Calu3 (cell line): ENCODE measurements at regions not wholly inside any gene's neighbourhood (a gene's known extent, or its start where the extent isn't known, plus 50 kb on each side); places are given as distances from the start of the nearest gene placed in this dataset.
"Not testable (repeated sequence)": the region's sequence is repeated elsewhere in the genome, so short reads cannot be mapped to it uniquely, and the experiment has no call there.

Source experiments
- BruUV-seq: library from RNA; stranded (reverse); fragments of 400-500 nt; replicated peaks from 2 replicates; lab custom pipeline; 2021; lab: Mats Ljungman, UMichigan
- CTCF ChIA-PET: fragments of 300-600 bp; sonication (Branson Sonifier 250); formaldehyde crosslinking; loops from one replicate; lab custom pipeline; 2022; ENCODE audit warnings: antibody characterized with exemption; lab: Charles Lee
- DNase-seq: peaks from one replicate; pipeline ENCODE4 v3.0.0; 2022
- H3K27ac Mint-ChIP-seq: one replicate; pipeline ENCODE4 v1.8.0; 2022; ENCODE audit warnings: mixed read lengths; ENCODE audit not compliant: unreplicated experiment
- H3K27me3 Mint-ChIP-seq: one replicate; pipeline ENCODE4 v1.8.0; 2022; ENCODE audit warnings: mixed read lengths; ENCODE audit not compliant: unreplicated experiment
- H3K36me3 Mint-ChIP-seq: one replicate; pipeline ENCODE4 v1.8.0; 2022; ENCODE audit warnings: mild to moderate bottlenecking, moderate library complexity, mixed read lengths; ENCODE audit not compliant: insufficient read depth, unreplicated experiment
- H3K4me1 Mint-ChIP-seq: one replicate; pipeline ENCODE4 v1.8.0; 2022; ENCODE audit warnings: mild to moderate bottlenecking, low read depth, mixed read lengths; ENCODE audit not compliant: unreplicated experiment
- H3K4me3 Mint-ChIP-seq: one replicate; pipeline ENCODE4 v1.8.0; 2022; ENCODE audit warnings: mild to moderate bottlenecking, low read depth, moderate library complexity, mixed read lengths; ENCODE audit not compliant: unreplicated experiment
- H3K9me3 Mint-ChIP-seq: one replicate; pipeline ENCODE4 v1.8.0; 2022; ENCODE audit warnings: low read depth, mixed read lengths; ENCODE audit not compliant: unreplicated experiment
- intact Hi-C: fragments of 100-400 bp; cut with micrococcal nuclease; formaldehyde crosslinking; loops from one replicate; pipeline ENCODE4 v1.10.0; 2022; ENCODE audit not compliant: unreplicated experiment
- TF ChIP-seq, protein P1 (sequence below): fragments of 200-600 bp; IDR thresholded peaks from one replicate; pipeline ENCODE4 v1.8.0; 2022; ENCODE audit warnings: antibody characterized with exemption; ENCODE audit not compliant: unreplicated experiment

DNA sequence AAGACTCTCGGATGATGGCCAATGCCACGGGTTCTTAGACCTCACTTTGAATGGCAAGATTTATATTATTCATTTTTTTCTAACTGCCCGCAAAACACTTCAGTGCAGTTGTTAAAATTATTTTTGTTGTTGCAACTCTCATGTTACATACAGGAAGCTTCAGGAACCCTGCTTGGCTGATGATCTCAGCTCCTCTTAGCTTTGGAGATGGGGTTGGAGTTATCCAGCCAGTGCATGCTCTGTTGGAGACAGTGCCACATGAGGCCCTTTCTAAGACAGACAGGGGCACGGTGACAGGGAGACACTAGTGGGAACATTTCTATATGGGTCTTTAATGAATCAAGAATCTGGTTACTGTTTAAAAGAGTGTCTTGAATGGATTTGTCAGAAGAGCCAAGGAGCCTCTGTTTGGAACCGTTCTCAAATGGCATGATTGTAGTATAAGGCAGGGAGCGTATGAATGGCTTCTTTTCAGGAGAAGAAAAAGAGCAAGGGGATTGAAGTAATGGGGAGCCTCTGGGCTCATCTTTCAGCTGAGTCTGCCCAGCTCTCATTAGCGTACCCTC is 61.9 kb upstream of the ENPP6 start:
- no peaks in the 10 kb centered on the region for H3K4me1 Mint-ChIP-seq
- H3K27me3 Mint-ChIP-seq: no peaks in the 10 kb centered on the region
- no peak for DNase-seq
- H3K27ac Mint-ChIP-seq: no peak overlapping the region
- CTCF ChIA-PET: no interaction called here
- H3K4me3 Mint-ChIP-seq: no peak overlapping the region
- no TSS peak for BruUV-seq
- intact Hi-C loops: no loop called here
- H3K9me3 Mint-ChIP-seq: peaks cover 4% of the 10 kb centered on the region
- TF ChIP-seq, protein P1, sequence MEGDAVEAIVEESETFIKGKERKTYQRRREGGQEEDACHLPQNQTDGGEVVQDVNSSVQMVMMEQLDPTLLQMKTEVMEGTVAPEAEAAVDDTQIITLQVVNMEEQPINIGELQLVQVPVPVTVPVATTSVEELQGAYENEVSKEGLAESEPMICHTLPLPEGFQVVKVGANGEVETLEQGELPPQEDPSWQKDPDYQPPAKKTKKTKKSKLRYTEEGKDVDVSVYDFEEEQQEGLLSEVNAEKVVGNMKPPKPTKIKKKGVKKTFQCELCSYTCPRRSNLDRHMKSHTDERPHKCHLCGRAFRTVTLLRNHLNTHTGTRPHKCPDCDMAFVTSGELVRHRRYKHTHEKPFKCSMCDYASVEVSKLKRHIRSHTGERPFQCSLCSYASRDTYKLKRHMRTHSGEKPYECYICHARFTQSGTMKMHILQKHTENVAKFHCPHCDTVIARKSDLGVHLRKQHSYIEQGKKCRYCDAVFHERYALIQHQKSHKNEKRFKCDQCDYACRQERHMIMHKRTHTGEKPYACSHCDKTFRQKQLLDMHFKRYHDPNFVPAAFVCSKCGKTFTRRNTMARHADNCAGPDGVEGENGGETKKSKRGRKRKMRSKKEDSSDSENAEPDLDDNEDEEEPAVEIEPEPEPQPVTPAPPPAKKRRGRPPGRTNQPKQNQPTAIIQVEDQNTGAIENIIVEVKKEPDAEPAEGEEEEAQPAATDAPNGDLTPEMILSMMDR: no peak
- H3K36me3 Mint-ChIP-seq: no peaks in the 10 kb centered on the region

DNA sequence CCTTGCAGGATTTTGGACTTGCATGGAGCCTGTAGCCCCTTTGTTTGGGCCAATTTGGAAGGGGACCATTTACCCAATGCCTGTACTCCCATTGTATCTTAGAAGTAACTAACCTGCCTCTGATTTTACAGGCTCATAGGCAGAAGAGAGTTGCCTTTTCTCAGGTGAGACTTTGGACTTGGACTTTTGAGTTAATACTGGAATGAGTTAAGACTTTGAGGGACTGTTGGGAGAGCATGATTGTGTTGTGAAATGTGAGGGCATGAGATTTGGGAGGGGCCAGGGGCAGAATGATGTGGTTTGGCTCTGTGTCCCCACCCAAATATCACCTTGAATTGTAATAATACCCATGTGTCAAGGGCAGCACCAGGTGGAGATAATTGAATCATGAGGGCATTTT is 60.1 kb upstream of the ENPP6 start:
- H3K9me3 Mint-ChIP-seq, H3K4me3 Mint-ChIP-seq, H3K27me3 Mint-ChIP-seq, intact Hi-C loops, DNase-seq, CTCF ChIA-PET, BruUV-seq, H3K27ac Mint-ChIP-seq, H3K36me3 Mint-ChIP-seq, H3K4me1 Mint-ChIP-seq: not testable (repeated sequence)

DNA sequence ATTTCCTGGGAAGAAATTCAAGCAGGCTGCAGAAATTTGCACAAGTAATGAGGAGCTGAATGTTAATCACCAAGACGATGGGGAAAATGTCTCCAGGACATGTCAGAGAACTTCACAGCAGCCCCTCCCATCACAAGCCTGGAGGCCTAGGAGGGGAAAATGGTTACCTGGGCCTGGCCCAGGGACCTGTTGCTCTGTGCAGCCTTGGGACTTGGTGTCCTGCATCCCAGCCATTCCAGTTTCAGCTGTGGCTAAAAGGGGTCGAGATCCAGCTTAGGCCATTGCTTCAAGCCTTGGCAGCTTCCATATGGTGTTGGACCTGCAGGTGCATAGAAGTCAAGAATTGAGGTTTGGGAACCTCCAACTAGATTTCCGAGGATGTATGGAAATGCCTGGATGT is 59.3 kb upstream of the ENPP6 start:
- H3K4me1 Mint-ChIP-seq, CTCF ChIA-PET, DNase-seq, intact Hi-C loops, H3K27me3 Mint-ChIP-seq, H3K9me3 Mint-ChIP-seq, H3K27ac Mint-ChIP-seq, BruUV-seq, H3K36me3 Mint-ChIP-seq, H3K4me3 Mint-ChIP-seq: not testable (repeated sequence)

DNA sequence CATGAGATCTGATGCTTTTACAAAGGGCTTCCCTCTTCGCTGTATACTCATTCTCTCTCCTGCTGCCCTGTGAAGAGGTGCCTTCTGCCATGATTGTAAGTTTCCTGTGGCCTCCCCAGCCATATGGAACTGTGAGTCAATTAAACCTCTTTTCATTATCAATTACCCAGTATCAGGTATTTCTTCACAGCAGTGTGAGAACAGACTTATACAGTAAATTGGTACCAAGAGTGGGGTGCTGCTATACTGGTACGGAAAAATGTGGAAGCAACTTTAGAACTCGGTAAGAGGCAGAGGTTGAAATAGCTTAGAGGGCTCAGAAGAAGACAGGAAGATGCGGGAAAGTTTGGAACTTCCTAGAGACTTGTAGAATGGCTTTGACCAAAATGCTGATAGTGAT is 58.7 kb upstream of the ENPP6 start:
- BruUV-seq, DNase-seq, H3K36me3 Mint-ChIP-seq, intact Hi-C loops, H3K4me3 Mint-ChIP-seq, H3K4me1 Mint-ChIP-seq, H3K27me3 Mint-ChIP-seq, CTCF ChIA-PET, H3K9me3 Mint-ChIP-seq: not testable (repeated sequence)
- peak overlapping the region; percentile 39 for H3K27ac Mint-ChIP-seq

DNA sequence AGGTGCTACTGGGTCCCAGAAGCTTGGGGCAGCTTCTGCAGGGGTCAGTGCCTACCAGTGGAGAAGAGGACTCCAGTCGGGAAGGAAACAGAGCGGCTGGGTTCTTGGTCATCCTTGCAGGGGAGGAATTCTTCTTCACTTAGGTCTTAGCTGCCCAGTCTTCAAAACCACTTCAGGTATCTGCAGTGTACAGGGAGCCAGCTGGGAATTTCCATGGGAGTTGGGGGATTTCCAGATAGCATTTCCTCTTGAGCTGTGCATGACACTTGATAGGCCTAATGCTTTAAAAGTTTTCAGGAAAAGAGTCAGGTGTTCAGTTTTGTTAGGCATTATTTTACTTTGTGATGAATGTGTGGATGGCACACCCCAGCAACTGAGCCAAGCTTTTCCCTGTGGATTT is 58.1 kb upstream of the ENPP6 start:
- H3K4me1 Mint-ChIP-seq: no peaks in the 10 kb centered on the region
- no peak overlapping the region for H3K4me3 Mint-ChIP-seq
- H3K27me3 Mint-ChIP-seq: no peaks in the 10 kb centered on the region
- H3K36me3 Mint-ChIP-seq: no peaks in the 10 kb centered on the region
- H3K9me3 Mint-ChIP-seq: peaks cover 4% of the 10 kb centered on the region
- no peak overlapping the region for H3K27ac Mint-ChIP-seq
- CTCF ChIA-PET: interaction anchor here (1.0 kb wide), 1 partner anchor 9 kb away, joined by 3 read pairs; no protein-coding TSS in a partner anchor
- no TSS peak for BruUV-seq
- DNase-seq: no peak
- intact Hi-C loops: no loop called here
- TF ChIP-seq, protein P1: no peak

DNA sequence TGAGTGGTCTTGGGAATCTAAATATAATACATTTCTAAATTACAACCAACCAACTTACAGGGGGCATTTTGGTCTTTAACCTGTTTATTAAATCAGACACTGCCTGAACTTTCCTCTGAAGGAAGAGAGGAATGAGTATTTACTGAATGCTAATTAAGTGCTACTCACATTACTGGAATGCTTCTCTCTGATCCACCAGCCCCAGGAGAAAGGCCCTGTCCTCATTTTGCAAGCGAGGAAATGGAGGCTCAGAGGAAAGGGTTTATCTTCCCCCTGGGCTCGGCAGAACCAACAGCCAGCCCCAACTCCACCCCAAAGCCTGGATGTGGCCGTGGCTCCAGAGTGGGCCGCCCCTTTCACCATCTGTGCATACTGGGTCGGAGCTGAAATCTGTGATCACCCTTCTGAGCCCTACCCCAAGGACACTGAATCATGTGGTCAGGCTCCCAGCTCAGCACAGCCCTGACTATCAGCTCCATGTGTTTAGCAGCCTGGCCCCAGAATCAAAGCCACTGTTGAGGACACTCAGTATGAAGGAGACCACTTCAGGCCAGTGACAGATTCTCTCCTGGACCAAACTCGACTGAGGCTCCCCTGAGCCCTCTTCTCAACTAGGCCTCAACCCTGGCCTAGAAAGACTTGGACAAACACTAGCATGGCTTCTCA is 56.7 kb upstream of the ENPP6 start:
- Mint-ChIP-seq H3K27me3 (no peaks in the 10 kb centered on the region), H3K4me1 (peaks cover 7% of the 10 kb centered on the region), H3K36me3 (no peaks in the 10 kb centered on the region), H3K4me3 (no peak overlapping the region), H3K27ac (no peak overlapping the region), H3K9me3 (peaks cover 4% of the 10 kb centered on the region)
- no TSS peak for BruUV-seq
- TF ChIP-seq, protein P1: no peak
- DNase-seq: no peak
- intact Hi-C loops: no loop called here
- CTCF ChIA-PET: no interaction called here
